ENCODE measurements at regions not wholly inside any gene's neighbourhood (a gene's known extent, or its start where the extent isn't known, plus 50 kb on each side); places are given as distances from the start of the nearest gene placed in this dataset.

DNA sequence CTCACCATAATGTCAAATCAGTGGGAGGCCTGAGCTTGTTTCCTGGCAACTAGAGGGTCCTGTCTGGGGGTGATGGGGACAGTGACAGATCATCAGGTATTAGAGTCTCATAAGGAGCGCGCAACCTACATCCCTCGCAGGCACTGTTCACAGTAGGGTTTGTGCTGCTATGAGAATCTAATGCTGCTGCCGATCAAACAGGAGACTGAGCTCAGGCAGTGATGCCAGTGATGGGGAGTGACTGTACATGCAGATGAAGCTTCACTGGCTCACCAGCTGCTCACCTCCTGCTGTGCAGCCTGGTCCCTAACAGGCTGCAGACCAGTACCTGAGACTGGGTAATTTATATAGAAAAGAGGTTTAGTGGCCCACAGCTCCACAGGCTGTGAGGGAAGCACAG, 147.3 kb downstream of the TTLL2 start:
- TF ChIP-seq, protein P1, sequence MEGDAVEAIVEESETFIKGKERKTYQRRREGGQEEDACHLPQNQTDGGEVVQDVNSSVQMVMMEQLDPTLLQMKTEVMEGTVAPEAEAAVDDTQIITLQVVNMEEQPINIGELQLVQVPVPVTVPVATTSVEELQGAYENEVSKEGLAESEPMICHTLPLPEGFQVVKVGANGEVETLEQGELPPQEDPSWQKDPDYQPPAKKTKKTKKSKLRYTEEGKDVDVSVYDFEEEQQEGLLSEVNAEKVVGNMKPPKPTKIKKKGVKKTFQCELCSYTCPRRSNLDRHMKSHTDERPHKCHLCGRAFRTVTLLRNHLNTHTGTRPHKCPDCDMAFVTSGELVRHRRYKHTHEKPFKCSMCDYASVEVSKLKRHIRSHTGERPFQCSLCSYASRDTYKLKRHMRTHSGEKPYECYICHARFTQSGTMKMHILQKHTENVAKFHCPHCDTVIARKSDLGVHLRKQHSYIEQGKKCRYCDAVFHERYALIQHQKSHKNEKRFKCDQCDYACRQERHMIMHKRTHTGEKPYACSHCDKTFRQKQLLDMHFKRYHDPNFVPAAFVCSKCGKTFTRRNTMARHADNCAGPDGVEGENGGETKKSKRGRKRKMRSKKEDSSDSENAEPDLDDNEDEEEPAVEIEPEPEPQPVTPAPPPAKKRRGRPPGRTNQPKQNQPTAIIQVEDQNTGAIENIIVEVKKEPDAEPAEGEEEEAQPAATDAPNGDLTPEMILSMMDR (IDR thresholded peaks at IDR 0.05): no peak
- Histone ChIP-seq H3K9ac (ENCODE audit: low read depth in 2 of 2, low read length in 2 of 2) (no peak overlapping the region), H3K27ac (no peak overlapping the region)

DNA sequence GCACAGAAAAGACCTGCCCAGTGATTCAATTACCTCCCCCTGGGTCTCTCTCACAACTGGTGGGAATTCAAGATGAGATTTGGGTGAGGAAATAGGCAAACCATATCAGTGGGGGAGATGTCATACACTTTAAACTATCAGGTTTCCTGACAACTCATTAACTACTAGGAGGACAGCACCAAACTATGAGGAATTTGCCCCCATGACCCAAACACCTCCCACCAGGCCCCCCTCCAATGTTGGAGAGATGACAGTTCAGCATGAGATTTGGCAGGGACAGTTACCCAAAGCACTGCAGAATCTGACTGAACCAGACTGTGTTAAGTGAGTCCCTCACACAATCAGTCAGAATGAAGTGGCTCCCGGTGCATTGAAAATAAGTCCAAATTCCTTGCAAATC, 148.0 kb downstream of the TTLL2 start:
- Histone ChIP-seq H3K4me1 (no peaks in the 10 kb centered on the region), H3K27me3 (no peaks in the 10 kb centered on the region), H3K9ac (ENCODE audit: low read depth in 2 of 2, low read length in 2 of 2) (no peak overlapping the region), H3K9me3 (no peaks in the 10 kb centered on the region), H3K27ac (no peak overlapping the region), H3K4me3 (no peak overlapping the region), H3K36me3 (no peaks in the 10 kb centered on the region)
- intact Hi-C loops (cut with DNase I): no loop called here
- DNase-seq: no peak
- TF ChIP-seq, protein P1 (IDR thresholded peaks at IDR 0.05): no peak

More for the DNA sequence above, 147.3 kb downstream of the TTLL2 start:
- intact Hi-C loops (cut with DNase I): no loop called here
- no peaks in the 10 kb centered on the region for H3K36me3 ChIP-seq
- no peak overlapping the region for H3K4me3 ChIP-seq
- H3K27me3 ChIP-seq: no peaks in the 10 kb centered on the region
- no peaks in the 10 kb centered on the region for H3K4me1 ChIP-seq
- no peaks in the 10 kb centered on the region for H3K9me3 ChIP-seq
- DNase-seq: no peak

DNA sequence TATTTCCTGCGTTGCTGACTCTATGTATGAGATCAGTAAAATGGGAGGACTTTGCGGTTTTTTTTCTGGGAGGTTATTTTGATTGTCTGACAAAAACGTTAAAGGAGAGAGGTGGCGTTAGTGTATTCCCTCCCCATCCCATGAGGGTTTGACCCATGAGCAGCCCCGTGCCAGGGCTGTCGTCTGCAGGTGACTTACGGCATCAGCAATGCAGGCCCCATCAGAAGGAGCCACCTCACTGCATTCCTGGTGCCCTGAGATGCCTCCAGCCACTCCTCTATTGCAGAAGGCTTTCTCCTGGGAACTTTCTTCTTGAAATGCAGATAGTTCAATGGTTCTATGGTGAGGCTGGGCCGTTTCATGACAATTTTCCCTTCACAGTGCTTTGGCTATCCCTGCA, 149.3 kb downstream of the TTLL2 start:
- H3K27me3 ChIP-seq: no peaks in the 10 kb centered on the region
- TF ChIP-seq, protein P1 (IDR thresholded peaks at IDR 0.05): no peak
- H3K4me1 ChIP-seq: no peaks in the 10 kb centered on the region
- no peak for DNase-seq
- no peaks in the 10 kb centered on the region for H3K9me3 ChIP-seq
- no peak overlapping the region for H3K4me3 ChIP-seq
- intact Hi-C loops (cut with DNase I): no loop called here
- H3K27ac ChIP-seq: no peak overlapping the region
- H3K9ac ChIP-seq (ENCODE audit: low read depth in 2 of 2, low read length in 2 of 2): no peak overlapping the region
- H3K36me3 ChIP-seq: no peaks in the 10 kb centered on the region

DNA sequence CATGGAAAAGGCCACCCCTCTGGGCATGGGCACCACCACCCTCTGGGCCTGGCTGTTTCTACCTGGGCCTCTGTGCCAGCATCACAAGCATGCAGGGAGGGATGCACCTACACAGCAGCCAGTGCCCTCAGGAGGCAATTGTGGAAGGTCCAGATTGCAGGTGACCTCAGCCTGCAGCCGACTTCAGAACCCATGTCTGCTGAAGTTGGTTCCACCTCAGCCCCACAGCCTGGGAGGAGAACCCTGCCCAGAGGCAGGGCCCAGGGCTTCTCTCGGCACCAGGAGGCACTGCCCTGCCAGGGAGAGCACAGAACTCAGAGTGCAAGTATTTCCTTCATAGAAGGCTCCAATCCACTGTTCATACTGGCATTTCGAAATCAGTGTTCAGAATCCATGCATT, 149.8 kb downstream of the TTLL2 start:
- no peaks in the 10 kb centered on the region for H3K4me1 ChIP-seq
- no peak for DNase-seq
- H3K9me3 ChIP-seq: no peaks in the 10 kb centered on the region
- no peaks in the 10 kb centered on the region for H3K27me3 ChIP-seq
- no peak overlapping the region for H3K9ac ChIP-seq (ENCODE audit: low read depth in 2 of 2, low read length in 2 of 2)
- no peak overlapping the region for H3K27ac ChIP-seq
- TF ChIP-seq, protein P1 (IDR thresholded peaks at IDR 0.05): no peak
- H3K36me3 ChIP-seq: no peaks in the 10 kb centered on the region
- no peak overlapping the region for H3K4me3 ChIP-seq
- intact Hi-C loops (cut with DNase I): no loop called here

DNA sequence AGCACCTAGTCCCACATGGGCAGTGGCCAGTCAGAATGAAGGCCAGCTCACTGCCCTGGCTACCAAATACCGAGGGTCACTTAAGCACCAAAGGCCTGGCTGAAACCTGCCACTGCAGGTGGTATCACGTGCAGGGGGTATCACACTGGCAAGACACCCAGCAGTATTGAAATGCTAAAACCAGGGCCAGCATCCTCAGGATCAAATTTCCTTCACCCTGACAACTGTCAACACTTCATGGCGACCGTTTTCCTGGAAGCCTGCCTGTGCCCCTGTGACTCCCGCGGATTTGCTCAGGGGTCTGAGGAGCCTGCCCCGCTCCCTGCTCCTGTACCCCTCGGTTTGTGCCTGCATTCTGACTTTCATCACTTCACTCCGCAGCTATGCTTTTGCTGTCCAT, 151.1 kb downstream of the TTLL2 start:
- Histone ChIP-seq H3K9me3 (no peaks in the 10 kb centered on the region), H3K9ac (ENCODE audit: low read depth in 2 of 2, low read length in 2 of 2) (no peak overlapping the region), H3K4me1 (no peaks in the 10 kb centered on the region), H3K36me3 (no peaks in the 10 kb centered on the region), H3K4me3 (no peak overlapping the region), H3K27ac (no peak overlapping the region), H3K27me3 (no peaks in the 10 kb centered on the region)
- DNase-seq: no peak
- TF ChIP-seq, protein P1 (IDR thresholded peaks at IDR 0.05): no peak
- intact Hi-C loops (cut with DNase I): no loop called here

Measured in colonic mucosa (tissue), 4 donors.